NCI-H82 (cell line): ENCODE measurements at regions not wholly inside any gene's neighbourhood (a gene's known extent, or its start where the extent isn't known, plus 50 kb on each side); places are given as distances from the start of the nearest gene placed in this dataset.
"Not testable (repeated sequence)": the region's sequence is repeated elsewhere in the genome, so short reads cannot be mapped to it uniquely, and the experiment has no call there.

Experiments
- DNase-seq: peaks from one replicate; lab custom pipeline; 2025; lab: John Stamatoyannopoulos, UW

- no peak for DNase-seq
Observed at GRCh38 chr16:54985156-54985555, 54.5 kb downstream of the IRX5 start.

- no peak for DNase-seq
Observed at GRCh38 chr16:54985668-54986067, 55.0 kb downstream of the IRX5 start.

DNA sequence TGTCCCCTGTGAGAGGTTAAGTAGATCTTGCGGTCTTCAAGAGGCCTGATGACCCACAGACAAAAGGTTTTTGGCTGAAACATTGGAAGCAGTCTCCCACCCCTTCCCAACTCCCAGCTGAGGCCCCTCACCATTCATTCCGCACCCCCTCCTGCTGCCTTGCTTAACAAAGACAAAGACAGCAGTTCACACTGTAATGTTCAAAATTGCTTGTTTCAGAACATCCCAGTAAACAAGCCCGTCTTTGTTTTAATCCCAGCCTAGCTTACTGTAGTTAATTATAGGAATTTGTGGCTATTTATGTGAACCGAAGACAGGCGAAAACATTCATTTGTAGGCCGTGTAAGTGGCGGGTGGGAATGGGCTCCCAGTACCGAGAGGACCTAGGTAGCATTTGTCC lies 55.7 kb downstream of the IRX5 start:
- DNase-seq: no peak

DNA sequence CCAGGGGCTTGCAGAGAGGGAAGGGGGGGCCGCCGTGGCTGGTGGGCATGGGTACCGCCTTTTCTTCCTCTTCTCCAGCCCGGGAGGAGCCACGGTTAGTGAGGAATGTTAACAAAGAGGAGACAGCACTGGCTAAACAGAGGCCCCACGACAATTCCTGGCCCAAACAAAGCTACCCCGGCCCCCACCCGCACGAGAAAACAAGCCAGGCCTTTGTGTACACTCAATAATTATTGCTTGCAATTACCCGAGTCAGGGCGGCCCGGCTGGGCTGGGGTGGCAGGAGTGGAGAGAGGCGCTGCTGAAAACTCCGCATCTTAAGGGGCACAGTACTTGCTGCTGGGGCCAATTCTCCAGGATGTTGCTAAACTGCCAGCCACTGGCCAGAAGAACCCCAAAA lies 56.4 kb downstream of the IRX5 start:
- no peak for DNase-seq

GRCh38 chr16:54991525-54991924 lies 60.9 kb downstream of the IRX5 start:
- DNase-seq: no peak

- not testable (repeated sequence) for DNase-seq
Observed at GRCh38 chr16:54991946-54992345, 61.3 kb downstream of the IRX5 start.

DNA sequence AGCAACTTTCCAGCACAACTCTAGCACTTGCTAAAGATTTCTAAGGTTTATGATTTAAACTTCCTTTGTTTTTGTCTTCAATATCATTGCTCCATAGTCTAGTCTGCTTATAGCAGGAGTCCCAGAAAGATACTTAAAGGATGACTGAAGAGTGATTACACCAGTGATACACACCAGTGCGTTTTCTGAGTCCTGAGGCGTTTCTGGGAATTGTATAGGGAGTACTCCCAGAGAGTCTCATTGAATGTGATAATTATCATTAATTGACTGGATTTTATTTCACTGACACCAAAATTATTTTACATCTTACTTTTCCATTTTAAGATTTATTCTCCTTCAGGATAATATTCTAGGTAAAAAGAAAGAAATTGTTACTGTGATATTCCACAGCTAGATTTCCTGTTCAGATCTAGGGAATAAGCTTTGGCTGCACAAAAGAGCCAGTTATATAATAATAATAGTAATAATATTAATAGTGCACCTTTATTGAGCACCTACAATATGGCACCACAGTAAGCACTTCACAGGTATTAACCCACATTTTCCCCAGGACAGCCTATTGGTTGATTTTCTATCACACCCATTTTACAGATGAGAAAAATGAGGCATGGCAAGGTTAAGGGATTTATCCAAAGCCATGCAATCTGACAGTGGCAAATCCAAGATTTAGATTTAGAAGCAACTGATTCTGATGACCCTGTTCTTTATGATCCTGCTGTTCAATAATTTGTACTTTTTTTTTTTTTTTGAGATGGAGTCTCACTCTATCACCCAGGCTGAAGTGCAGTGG lies 62.6 kb downstream of the IRX5 start:
- DNase-seq: no peak

DNA sequence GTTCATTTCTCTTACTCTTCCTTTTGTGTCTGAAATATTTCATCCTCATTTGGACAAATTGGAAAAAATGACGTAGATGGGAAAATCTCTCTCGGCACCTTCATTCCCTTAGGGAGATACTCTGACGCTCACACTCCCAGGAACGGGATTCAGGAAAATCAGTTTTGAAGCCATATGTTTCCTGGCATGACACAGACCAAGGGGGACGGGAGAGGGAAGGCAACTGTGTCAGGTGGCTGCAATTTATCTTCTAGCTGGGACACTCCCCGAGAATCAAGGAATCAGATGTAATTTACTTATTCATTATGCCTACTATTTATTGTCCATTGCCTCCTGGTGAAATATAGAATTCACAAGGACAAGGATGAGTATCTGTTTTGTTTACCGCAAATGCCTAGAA lies 65.5 kb downstream of the IRX5 start:
- no peak for DNase-seq

- no peak for DNase-seq
Observed at GRCh38 chr16:54998834-54999233, 68.2 kb downstream of the IRX5 start.

GRCh38 chr16:54999481-54999880 lies 68.8 kb downstream of the IRX5 start:
- DNase-seq: no peak

- no peak for DNase-seq
Observed at GRCh38 chr16:55000595-55000994, 69.9 kb downstream of the IRX5 start.

DNA sequence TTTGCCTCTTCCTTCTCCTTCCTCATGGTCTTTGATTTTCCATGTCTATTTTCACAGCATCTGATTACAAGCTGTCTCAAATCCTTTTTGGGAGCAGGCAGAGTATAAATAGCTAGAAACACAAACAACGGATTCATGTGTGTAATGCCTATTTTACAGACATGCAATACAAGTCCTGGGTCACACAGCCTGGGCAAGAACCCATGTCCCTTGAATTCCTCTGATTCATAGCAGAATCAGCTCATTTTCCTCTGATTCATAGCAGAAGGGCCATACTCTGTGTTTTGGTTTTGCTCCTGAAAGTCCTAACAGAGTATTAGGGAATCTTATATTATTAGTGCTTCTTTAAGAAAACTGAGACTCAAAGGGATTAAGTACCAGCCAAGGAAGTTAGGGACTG lies 71.3 kb downstream of the IRX5 start:
- DNase-seq: no peak

GRCh38 chr16:55002419-55002818 lies 71.8 kb downstream of the IRX5 start:
- DNase-seq: no peak

- DNase-seq: no peak
Observed at GRCh38 chr16:55003306-55003705, 72.6 kb downstream of the IRX5 start.

- DNase-seq: no peak
Observed at GRCh38 chr16:55003916-55004315, 73.3 kb downstream of the IRX5 start.

GRCh38 chr16:55007504-55007903 lies 76.8 kb downstream of the IRX5 start:
- DNase-seq: no peak

DNA sequence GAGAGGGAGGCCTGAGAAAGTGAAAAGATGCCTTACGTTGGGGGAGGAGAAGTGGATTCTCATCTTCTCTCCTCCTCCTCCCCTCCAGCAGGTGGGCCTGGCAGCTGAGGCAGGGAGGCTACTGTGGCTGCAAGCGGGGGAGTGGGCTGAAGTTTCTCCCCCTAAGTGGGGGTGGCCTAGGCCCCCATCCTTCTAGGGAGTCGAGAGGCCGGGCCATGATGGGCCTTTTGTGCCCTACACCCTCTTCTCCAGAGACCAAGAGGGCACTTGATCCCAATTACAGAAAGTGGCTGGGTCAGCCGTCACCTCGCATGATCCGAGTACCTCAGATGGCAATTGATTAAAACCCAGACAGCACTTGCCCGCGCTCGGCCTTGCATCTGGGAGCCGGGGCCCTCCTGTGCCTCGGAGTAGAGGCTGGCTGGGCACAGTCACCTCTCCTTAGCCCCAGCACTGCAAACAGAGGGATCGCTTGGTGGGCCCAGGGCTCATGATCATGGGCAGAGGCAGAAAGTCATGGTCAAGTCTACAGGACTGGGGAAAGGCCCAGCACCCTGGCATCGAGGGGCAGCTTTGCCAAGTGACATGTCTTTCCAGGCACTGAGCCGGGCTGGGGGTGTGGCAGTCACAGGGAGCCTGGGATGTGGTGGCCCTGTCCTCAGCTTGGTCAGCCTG lies 78.3 kb downstream of the IRX5 start:
- no peak for DNase-seq

DNA sequence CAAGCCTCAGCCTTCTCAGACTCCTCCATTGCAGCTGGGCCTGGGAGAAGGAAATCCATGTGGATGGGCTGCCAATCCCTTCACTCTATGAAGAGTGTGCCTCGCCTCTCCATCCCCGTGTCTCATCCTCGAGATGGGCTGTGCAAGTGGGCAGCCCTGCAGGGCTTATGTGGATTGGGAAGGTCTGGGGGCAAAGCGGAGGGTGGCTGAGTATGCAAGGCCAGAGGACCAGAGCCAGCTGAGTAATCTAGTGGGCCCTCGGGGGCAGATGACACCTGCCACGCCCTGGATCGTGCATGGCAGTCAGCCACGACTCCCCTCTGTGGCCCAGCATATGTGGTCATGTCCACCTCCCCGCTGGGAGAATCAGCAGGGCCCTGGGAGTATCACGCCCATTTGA lies 78.9 kb downstream of the IRX5 start:
- no peak for DNase-seq

- no peak for DNase-seq
Observed at GRCh38 chr16:55010492-55011160, 80.0 kb downstream of the IRX5 start.

DNA sequence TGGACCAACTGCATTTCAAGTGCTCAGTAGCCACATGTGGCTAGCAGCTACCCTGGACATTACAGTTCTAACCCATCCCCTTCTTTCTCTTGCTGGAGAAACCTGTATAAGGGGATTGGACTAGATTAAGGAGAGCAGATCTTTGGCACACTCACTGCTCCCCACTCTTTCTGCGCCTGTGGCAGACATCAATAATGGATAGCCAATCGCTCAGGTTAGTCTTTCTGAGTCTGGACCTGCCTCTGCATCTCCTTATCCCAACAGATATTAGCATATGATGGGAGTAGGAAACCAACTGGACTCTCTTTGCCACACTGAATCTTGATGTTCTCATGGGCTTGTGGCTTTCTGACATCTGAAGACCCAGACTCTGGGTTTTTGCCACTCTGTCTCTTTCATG lies 81.7 kb downstream of the IRX5 start:
- no peak for DNase-seq

DNA sequence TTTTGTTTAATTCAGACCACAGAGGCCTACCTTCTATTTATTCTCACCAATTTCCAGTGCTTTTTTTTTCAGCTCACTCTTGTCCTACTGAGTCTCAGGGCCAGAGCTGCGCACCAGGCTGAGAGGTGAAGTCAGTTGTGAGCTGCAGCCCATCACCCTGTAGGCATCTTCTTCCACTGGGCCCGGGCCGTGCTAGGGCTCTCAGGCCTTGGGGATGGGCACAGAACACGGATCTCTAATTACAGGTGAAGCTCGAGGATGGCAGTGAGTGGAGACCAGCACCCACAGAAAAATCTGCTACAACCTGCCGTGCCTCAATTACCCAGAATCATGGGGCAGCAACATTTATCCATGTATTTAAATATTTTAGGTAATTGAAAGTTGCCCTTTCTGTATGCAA lies 82.1 kb downstream of the IRX5 start:
- DNase-seq: no peak

- no peak for DNase-seq
Observed at GRCh38 chr16:55014022-55014421, 83.4 kb downstream of the IRX5 start.
